ENCODE measurements at regions not wholly inside any gene's neighbourhood (a gene's known extent, or its start where the extent isn't known, plus 50 kb on each side); places are given as distances from the start of the nearest gene placed in this dataset.

GRCh38 chr14:95404583-95404982, 84.9 kb upstream of the CLMN start:
- Histone ChIP-seq H3K9me3 (ENCODE audit: control insufficient read depth, low read depth, low read length) (no peaks in the 10 kb centered on the region), H3K4me3 (ENCODE audit: control insufficient read depth in 2 of 3, extremely low read depth in 1 of 3, insufficient read depth in 2 of 3, low read depth in 1 of 3, low read length in 3 of 3) (no peak overlapping the region), H3K4me2 (ENCODE audit: control insufficient read depth, extremely low read depth, insufficient read depth, low read depth, low read length) (no peak overlapping the region), H3K79me2 (ENCODE audit: control insufficient read depth, insufficient read depth, low read length) (no peaks in the 10 kb centered on the region), H4K20me1 (ENCODE audit: control insufficient read depth, extremely low read depth, insufficient read depth, low read length) (no peaks in the 10 kb centered on the region), H3K4me1 (ENCODE audit: control insufficient read depth, extremely low read depth, insufficient read depth, low read length) (no peaks in the 10 kb centered on the region), H2AFZ (ENCODE audit: control insufficient read depth, low read length) (no peak overlapping the region), H3K27me3 (ENCODE audit: control insufficient read depth, extremely low read depth, insufficient read depth, low read length) (peaks cover under 1% of the 10 kb centered on the region), H3K9me1 (ENCODE audit: control insufficient read depth, extremely low read depth, insufficient read depth, low read length) (no peaks in the 10 kb centered on the region), H3K36me3 (ENCODE audit: control insufficient read depth in 2 of 2, extremely low read depth in 1 of 2, insufficient read depth in 2 of 2, low read length in 2 of 2) (no peaks in the 10 kb centered on the region), H3K9ac (ENCODE audit: control insufficient read depth, extremely low read depth, insufficient read depth, low read length) (no peak overlapping the region), H3K27ac (ENCODE audit: control insufficient read depth, insufficient read depth, low read length) (no peak overlapping the region)
- dilution Hi-C loops (cut with MboI; ENCODE audit: extremely low pct_ligation_motif_present, low sequenced_read_pairs): no loop called here
- FAIRE-seq (no peak), DNase-seq (ENCODE audit: low read depth, low spot score) (no peak)
- TF ChIP-seq, protein P1, sequence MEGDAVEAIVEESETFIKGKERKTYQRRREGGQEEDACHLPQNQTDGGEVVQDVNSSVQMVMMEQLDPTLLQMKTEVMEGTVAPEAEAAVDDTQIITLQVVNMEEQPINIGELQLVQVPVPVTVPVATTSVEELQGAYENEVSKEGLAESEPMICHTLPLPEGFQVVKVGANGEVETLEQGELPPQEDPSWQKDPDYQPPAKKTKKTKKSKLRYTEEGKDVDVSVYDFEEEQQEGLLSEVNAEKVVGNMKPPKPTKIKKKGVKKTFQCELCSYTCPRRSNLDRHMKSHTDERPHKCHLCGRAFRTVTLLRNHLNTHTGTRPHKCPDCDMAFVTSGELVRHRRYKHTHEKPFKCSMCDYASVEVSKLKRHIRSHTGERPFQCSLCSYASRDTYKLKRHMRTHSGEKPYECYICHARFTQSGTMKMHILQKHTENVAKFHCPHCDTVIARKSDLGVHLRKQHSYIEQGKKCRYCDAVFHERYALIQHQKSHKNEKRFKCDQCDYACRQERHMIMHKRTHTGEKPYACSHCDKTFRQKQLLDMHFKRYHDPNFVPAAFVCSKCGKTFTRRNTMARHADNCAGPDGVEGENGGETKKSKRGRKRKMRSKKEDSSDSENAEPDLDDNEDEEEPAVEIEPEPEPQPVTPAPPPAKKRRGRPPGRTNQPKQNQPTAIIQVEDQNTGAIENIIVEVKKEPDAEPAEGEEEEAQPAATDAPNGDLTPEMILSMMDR (optimal IDR thresholded peaks at IDR 0.05 in 1 of 3, IDR thresholded peaks at IDR 0.05 in 1 of 3, conservative IDR thresholded peaks at IDR 0.05 in 1 of 3; ENCODE audit: extremely low read depth in 1 of 3, insufficient read depth in 2 of 3, low read length in 3 of 3): no peak
- no peak for TF ChIP-seq EZH2 (IDR thresholded peaks at IDR 0.05; ENCODE audit: low read length)

DNA sequence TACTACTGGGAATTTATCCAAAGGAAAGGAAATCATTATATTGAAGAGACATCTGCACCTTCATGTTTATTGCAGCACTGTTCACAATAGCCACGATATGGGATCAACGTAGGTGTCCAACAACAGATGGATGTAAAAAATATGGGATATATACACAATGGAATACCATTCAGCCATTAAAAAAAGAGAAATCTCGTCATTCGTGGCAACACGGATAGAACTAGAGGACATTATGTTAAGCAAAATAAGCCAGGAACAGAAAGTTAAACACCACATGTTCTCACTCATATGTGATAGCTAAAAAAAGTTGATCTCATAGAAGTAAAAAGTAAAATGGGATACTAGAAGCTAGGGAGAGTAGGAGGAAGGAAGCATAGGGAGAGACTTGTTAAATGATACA, 82.9 kb upstream of the CLMN start:
- no peaks in the 10 kb centered on the region for H4K20me1 ChIP-seq (ENCODE audit: control insufficient read depth, extremely low read depth, insufficient read depth, low read length)
- no peaks in the 10 kb centered on the region for H3K9me1 ChIP-seq (ENCODE audit: control insufficient read depth, extremely low read depth, insufficient read depth, low read length)
- TF ChIP-seq, protein P1 (optimal IDR thresholded peaks at IDR 0.05 in 1 of 3, IDR thresholded peaks at IDR 0.05 in 1 of 3, conservative IDR thresholded peaks at IDR 0.05 in 1 of 3; ENCODE audit: extremely low read depth in 1 of 3, insufficient read depth in 2 of 3, low read length in 3 of 3): no peak
- TF ChIP-seq EZH2 (IDR thresholded peaks at IDR 0.05; ENCODE audit: low read length): no peak
- H3K9me3 ChIP-seq (ENCODE audit: control insufficient read depth, low read depth, low read length): no peaks in the 10 kb centered on the region
- no peak overlapping the region for H3K27ac ChIP-seq (ENCODE audit: control insufficient read depth, insufficient read depth, low read length)
- H3K79me2 ChIP-seq (ENCODE audit: control insufficient read depth, insufficient read depth, low read length): no peaks in the 10 kb centered on the region
- H3K4me1 ChIP-seq (ENCODE audit: control insufficient read depth, extremely low read depth, insufficient read depth, low read length): no peaks in the 10 kb centered on the region
- H3K27me3 ChIP-seq (ENCODE audit: control insufficient read depth, extremely low read depth, insufficient read depth, low read length): no peaks in the 10 kb centered on the region
- no peak overlapping the region for H3K9ac ChIP-seq (ENCODE audit: control insufficient read depth, extremely low read depth, insufficient read depth, low read length)
- dilution Hi-C loops (cut with MboI; ENCODE audit: extremely low pct_ligation_motif_present, low sequenced_read_pairs): no loop called here
- H3K4me3 ChIP-seq (ENCODE audit: control insufficient read depth in 2 of 3, extremely low read depth in 1 of 3, insufficient read depth in 2 of 3, low read depth in 1 of 3, low read length in 3 of 3): no peak overlapping the region
- H3K4me2 ChIP-seq (ENCODE audit: control insufficient read depth, extremely low read depth, insufficient read depth, low read depth, low read length): no peak overlapping the region
- H3K36me3 ChIP-seq (ENCODE audit: control insufficient read depth in 2 of 2, extremely low read depth in 1 of 2, insufficient read depth in 2 of 2, low read length in 2 of 2): no peaks in the 10 kb centered on the region
- DNase-seq (ENCODE audit: low read depth, low spot score): no peak
- no peak for FAIRE-seq
- H2AFZ ChIP-seq (ENCODE audit: control insufficient read depth, low read length): no peak overlapping the region

All from keratinocyte (primary cell).